B cell (primary cell): ENCODE measurements at regions not wholly inside any gene's neighbourhood (a gene's known extent, or its start where the extent isn't known, plus 50 kb on each side); places are given as distances from the start of the nearest gene placed in this dataset.

Experiments
- ATAC-seq: fragments of 200-7000 bp; cut with Tn5 transposase; one replicate; pipeline ENCODE4 v1.10.0; 2021; ENCODE audit warnings: low read depth, mild to moderate bottlenecking, moderate number of reproducible peaks, moderate library complexity
- CTCF ChIA-PET: fragments of 350-600 bp; sonication (Branson Sonifier 250); formaldehyde crosslinking; loops from one replicate; lab custom pipeline; 2021; ENCODE audit warnings: antibody characterized with exemption, inconsistent platforms; lab: Charles Lee
- POLR2A ChIA-PET: fragments of 350-600 bp; sonication (Branson Sonifier 250); formaldehyde crosslinking; loops from one replicate; lab custom pipeline; 2021; ENCODE audit warnings: antibody characterized with exemption; lab: Charles Lee
- DNase-seq: peaks from one replicate; pipeline ENCODE4 v3.0.0; 2013
- H2AFZ ChIP-seq: 2 replicates; pipeline ENCODE4 v1.6.1; 2012; ENCODE audit warnings: mild to moderate bottlenecking, low read depth, low read length; ENCODE audit not compliant: insufficient read depth, poor library complexity, severe bottlenecking
- H3K27ac ChIP-seq, 2 donors: 1 replicate in 1 of 2; 2 replicates in 1 of 2; pipeline ENCODE4 v1.5.1; 2012 to 2013; ENCODE audit warnings: low read length in 2 of 2, mild to moderate bottlenecking in 2 of 2, moderate library complexity in 1 of 2
- H3K27me3 ChIP-seq, 4 experiments: fragments of 200-600 bp in 1 of 4; sonication (generic) in 1 of 4; replicated peaks in 1 of 4; 1 replicate in 2 of 4; 2 replicates in 2 of 4; pipeline versions ENCODE4 v1.6.1 to v1.7.0; 2013 to 2016; ENCODE audit warnings: low read length in 3 of 4, mild to moderate bottlenecking in 2 of 4, mixed read lengths in 1 of 4, moderate library complexity in 1 of 4; ENCODE audit not compliant: insufficient read depth in 4 of 4, control insufficient read depth in 3 of 4; ENCODE audit errors: control extremely low read depth in 1 of 4
- H3K36me3 ChIP-seq, 2 experiments: replicated peaks in 1 of 2; 1 replicate in 1 of 2; 2 replicates in 1 of 2; pipeline versions ENCODE4 v1.6.1 to v1.7.1; 2013; ENCODE audit warnings: low read length in 1 of 2; ENCODE audit not compliant: insufficient read depth in 2 of 2, control insufficient read depth in 1 of 2; ENCODE audit errors: control extremely low read depth in 1 of 2, extremely low read depth in 1 of 2
- H3K4me1 ChIP-seq, 2 donors: fragments of 200-600 bp in 1 of 2; sonication (generic) in 1 of 2; 1 replicate in 1 of 2; 2 replicates in 1 of 2; pipeline versions ENCODE4 v1.5.1 to v1.6.1; 2013 to 2017; ENCODE audit warnings: low read length in 2 of 2; ENCODE audit not compliant: control insufficient read depth in 2 of 2, insufficient read depth in 2 of 2
- H3K4me2 ChIP-seq: replicated peaks from 2 replicates; pipeline ENCODE3; 2012; ENCODE audit warnings: mild to moderate bottlenecking, low read depth, low read length; ENCODE audit not compliant: poor library complexity, severe bottlenecking
- H3K4me3 ChIP-seq, 5 experiments: fragments of 200-600 bp in 1 of 5; sonication (generic) in 1 of 5; 1 replicate in 3 of 5; 2 replicates in 2 of 5; pipeline versions ENCODE4 v1.5.1 to v1.7.0; 2011 to 2016; ENCODE audit warnings: low read length in 4 of 5, mild to moderate bottlenecking in 4 of 5, low read depth in 2 of 5, control low read depth in 1 of 5, moderate library complexity in 1 of 5; ENCODE audit not compliant: insufficient read depth in 1 of 5; ENCODE audit errors: control extremely low read depth in 1 of 5, extremely low read depth in 1 of 5
- H3K79me2 ChIP-seq: fragments of 200-600 bp; sonication (generic); one replicate; pipeline ENCODE4 v1.6.0; 2016; ENCODE audit warnings: low read length; ENCODE audit not compliant: control insufficient read depth, insufficient read depth
- H3K9ac ChIP-seq: fragments of 200-600 bp; sonication (generic); 2 replicates; pipeline ENCODE4 v1.6.1; 2017; ENCODE audit warnings: mild to moderate bottlenecking, low read length, moderate library complexity
- H3K9me3 ChIP-seq, 3 donors: one replicate each; pipeline versions ENCODE4 v1.6.1 to v1.7.1; 2013; ENCODE audit warnings: low read length in 2 of 3; ENCODE audit not compliant: control insufficient read depth in 2 of 3, insufficient read depth in 1 of 3; ENCODE audit errors: control extremely low read depth in 1 of 3
- H4K20me1 ChIP-seq: 2 replicates; pipeline ENCODE4 v1.6.0; 2012; ENCODE audit warnings: mild to moderate bottlenecking, low read length; ENCODE audit not compliant: insufficient read depth, control insufficient read depth, poor library complexity, severe bottlenecking
- H3K27ac Mint-ChIP-seq: one replicate; pipeline ENCODE4 v1.8.0; 2021; ENCODE audit warnings: mixed read lengths
- H3K27me3 Mint-ChIP-seq: one replicate; pipeline ENCODE4 v1.8.0; 2021; ENCODE audit warnings: mixed read lengths
- H3K4me1 Mint-ChIP-seq: one replicate; pipeline ENCODE4 v1.8.0; 2021; ENCODE audit warnings: mixed read lengths
- H3K4me3 Mint-ChIP-seq: one replicate; pipeline ENCODE4 v1.8.0; 2021; ENCODE audit warnings: mixed read lengths
- H3K9me3 Mint-ChIP-seq: one replicate; pipeline ENCODE4 v1.8.0; 2022; ENCODE audit warnings: mixed read lengths; ENCODE audit not compliant: insufficient read depth
- CTCF ChIP-seq: fragments of 200-600 bp; IDR thresholded peaks from one replicate; pipeline ENCODE4 v1.8.0; 2022; ENCODE audit warnings: antibody characterized with exemption, mild to moderate bottlenecking
- EZH2 ChIP-seq: IDR thresholded peaks from 2 replicates; pipeline ENCODE4 v1.6.1; 2012; ENCODE audit warnings: borderline replicate concordance, low read depth, mild to moderate bottlenecking, moderate library complexity, low read length; ENCODE audit not compliant: insufficient read depth, poor library complexity, severe bottlenecking
- WGBS: methylation state at CpG from one replicate; pipeline ENCODE4 v1.1.5; 2013; ENCODE audit warnings: missing lambda C conversion rate; ENCODE audit not compliant: insufficient coverage; 5-methylcytosine and 5-hydroxymethylcytosine counted together
- intact Hi-C: fragments of 100-400 bp; cut with micrococcal nuclease; formaldehyde crosslinking; loops from one replicate; pipeline ENCODE4 v1.10.0; 2022

GRCh38 chr15:87609894-87610293 is 646.6 kb downstream of the NTRK3 start:
- H3K36me3 ChIP-seq = no peaks in the 10 kb centered on the region
- no peak overlapping the region for H3K27ac ChIP-seq
- 68% methylated on average over 2 of the region's 4 CpGs for WGBS
- H2AFZ ChIP-seq = no peak overlapping the region
- no peak overlapping the region for H3K27ac Mint-ChIP-seq
- ATAC-seq (no peak), DNase-seq (no peak)
- no peak overlapping the region for H3K4me3 Mint-ChIP-seq
- no peak overlapping the region for H3K9ac ChIP-seq
- no peaks in the 10 kb centered on the region for H3K4me1 Mint-ChIP-seq
- H3K9me3 ChIP-seq = no peaks in the 10 kb centered on the region
- CTCF ChIA-PET = no interaction called here
- H4K20me1 ChIP-seq = no peaks in the 10 kb centered on the region
- no peak overlapping the region for H3K4me3 ChIP-seq
- no peak for TF ChIP-seq EZH2
- TF ChIP-seq CTCF = no peak
- no peaks in the 10 kb centered on the region for H3K27me3 ChIP-seq
- POLR2A ChIA-PET = no interaction called here
- intact Hi-C loops = no loop called here
- no peak overlapping the region for H3K4me2 ChIP-seq
- no peaks in the 10 kb centered on the region for H3K27me3 Mint-ChIP-seq
- no peaks in the 10 kb centered on the region for H3K4me1 ChIP-seq
- H3K79me2 ChIP-seq = no peaks in the 10 kb centered on the region
- H3K9me3 Mint-ChIP-seq = no peaks in the 10 kb centered on the region

GRCh38 chr15:87609474-87609873 is 647.1 kb downstream of the NTRK3 start:
- Histone ChIP-seq H3K9ac (no peak overlapping the region), H4K20me1 (no peaks in the 10 kb centered on the region), H3K27me3 (no peaks in the 10 kb centered on the region), H2AFZ (no peak overlapping the region), H3K36me3 (no peaks in the 10 kb centered on the region), H3K79me2 (no peaks in the 10 kb centered on the region), H3K27ac (no peak overlapping the region), H3K4me3 (no peak overlapping the region), H3K4me2 (no peak overlapping the region), H3K9me3 (no peaks in the 10 kb centered on the region), H3K4me1 (no peaks in the 10 kb centered on the region)
- ATAC-seq (no peak), DNase-seq (no peak)
- ChIA-PET POLR2A (no interaction called here), CTCF (no interaction called here)
- H3K4me3 Mint-ChIP-seq = no peak overlapping the region
- H3K9me3 Mint-ChIP-seq = no peaks in the 10 kb centered on the region
- intact Hi-C loops = no loop called here
- H3K27me3 Mint-ChIP-seq = no peaks in the 10 kb centered on the region
- H3K4me1 Mint-ChIP-seq = no peaks in the 10 kb centered on the region
- no peak overlapping the region for H3K27ac Mint-ChIP-seq
- WGBS = 71% methylated on average over 1 of the region's 1 CpG
- no peak for TF ChIP-seq CTCF
- TF ChIP-seq EZH2 = no peak
